Gastroesophageal sphincter (tissue), 4 donors: ENCODE measurements at regions not wholly inside any gene's neighbourhood (a gene's known extent, or its start where the extent isn't known, plus 50 kb on each side); places are given as distances from the start of the nearest gene placed in this dataset.

ENCODE experiments used
- ATAC-seq: fragments of 150-250 bp; one replicate; pipeline ENCODE4 v1.9.1; 2016; ENCODE audit warnings: mild to moderate bottlenecking, moderate library complexity
- H3K27ac ChIP-seq, 4 donors: fragments of 200-600 bp; sonication (generic) in 3 of 4; 1 replicate in 3 of 4; 2 replicates in 1 of 4; pipeline ENCODE4 v1.5.1; 2016 to 2019
- H3K27me3 ChIP-seq: fragments of 200-600 bp; sonication (generic); one replicate; pipeline ENCODE4 v1.5.1; 2019
- H3K36me3 ChIP-seq, 2 donors: fragments of 200-600 bp; sonication (generic); one replicate each; pipeline ENCODE4 v1.5.1; 2019; ENCODE audit warnings: control low read depth in 1 of 2
- H3K4me1 ChIP-seq, 3 donors: fragments of 200-600 bp; sonication (generic); 1 replicate in 2 of 3; 2 replicates in 1 of 3; pipeline ENCODE4 v1.5.1; 2016 to 2019; ENCODE audit warnings: control low read depth in 2 of 3
- H3K4me3 ChIP-seq, 2 donors: fragments of 200-600 bp; sonication (generic); one replicate each; pipeline ENCODE4 v1.5.1; 2019; ENCODE audit warnings: mild to moderate bottlenecking in 1 of 2, moderate library complexity in 1 of 2
- H3K9me3 ChIP-seq, 3 donors: fragments of 200-600 bp; sonication (generic); one replicate each; pipeline ENCODE4 v1.5.1; 2017 to 2019; ENCODE audit warnings: control low read depth in 2 of 3
- EP300 ChIP-seq: sonication (generic); formaldehyde crosslinking; IDR thresholded peaks from one replicate; pipeline ENCODE4 v1.6.1; 2017; ENCODE audit warnings: antibody characterized with exemption, mild to moderate bottlenecking
- POLR2A ChIP-seq, 2 donors: fragments of 450-650 bp; IDR thresholded peaks; one replicate each; pipeline ENCODE4 v1.6.1; 2017; ENCODE audit warnings: antibody characterized with exemption in 2 of 2, mild to moderate bottlenecking in 2 of 2, moderate library complexity in 1 of 2
- POLR2AphosphoS5 ChIP-seq: sonication (generic); formaldehyde crosslinking; IDR thresholded peaks from one replicate; pipeline ENCODE4 v1.6.1; 2017; ENCODE audit warnings: antibody characterized with exemption
- WGBS, 2 donors: methylation state at CpG; one replicate each; pipeline ENCODE4 v1.1.5; 2018; ENCODE audit warnings: low coverage in 1 of 2; 5-methylcytosine and 5-hydroxymethylcytosine counted together
- TF ChIP-seq, protein P1 (sequence below), 4 experiments: fragments of 200-600 bp in 2 of 4; fragments of 450-650 bp in 2 of 4; sonication (generic) in 1 of 4; IDR thresholded peaks; one replicate each; pipeline ENCODE4 v1.5.1; 2017 to 2019; ENCODE audit warnings: antibody characterized with exemption in 4 of 4, mild to moderate bottlenecking in 2 of 4, moderate library complexity in 2 of 4

DNA sequence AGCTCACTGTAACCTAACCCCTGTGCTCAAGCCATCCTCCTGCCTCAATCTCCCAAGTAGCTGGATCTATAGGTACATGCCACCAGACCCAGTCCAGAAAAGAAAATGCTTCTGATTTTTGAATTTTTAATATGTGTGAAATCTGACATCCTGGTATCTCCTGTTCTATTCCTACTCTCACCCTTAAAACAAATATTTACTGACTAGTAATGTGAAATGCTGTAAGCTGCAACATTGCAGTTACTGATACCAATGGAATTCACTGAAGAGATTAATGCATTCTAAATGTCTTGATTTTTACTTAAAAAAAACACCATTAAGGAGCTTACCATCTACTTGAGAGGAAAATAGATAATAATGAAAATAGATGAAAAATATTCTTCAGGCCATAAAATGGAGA lies 162.7 kb upstream of the TSLP start:
- TF ChIP-seq, protein P1, sequence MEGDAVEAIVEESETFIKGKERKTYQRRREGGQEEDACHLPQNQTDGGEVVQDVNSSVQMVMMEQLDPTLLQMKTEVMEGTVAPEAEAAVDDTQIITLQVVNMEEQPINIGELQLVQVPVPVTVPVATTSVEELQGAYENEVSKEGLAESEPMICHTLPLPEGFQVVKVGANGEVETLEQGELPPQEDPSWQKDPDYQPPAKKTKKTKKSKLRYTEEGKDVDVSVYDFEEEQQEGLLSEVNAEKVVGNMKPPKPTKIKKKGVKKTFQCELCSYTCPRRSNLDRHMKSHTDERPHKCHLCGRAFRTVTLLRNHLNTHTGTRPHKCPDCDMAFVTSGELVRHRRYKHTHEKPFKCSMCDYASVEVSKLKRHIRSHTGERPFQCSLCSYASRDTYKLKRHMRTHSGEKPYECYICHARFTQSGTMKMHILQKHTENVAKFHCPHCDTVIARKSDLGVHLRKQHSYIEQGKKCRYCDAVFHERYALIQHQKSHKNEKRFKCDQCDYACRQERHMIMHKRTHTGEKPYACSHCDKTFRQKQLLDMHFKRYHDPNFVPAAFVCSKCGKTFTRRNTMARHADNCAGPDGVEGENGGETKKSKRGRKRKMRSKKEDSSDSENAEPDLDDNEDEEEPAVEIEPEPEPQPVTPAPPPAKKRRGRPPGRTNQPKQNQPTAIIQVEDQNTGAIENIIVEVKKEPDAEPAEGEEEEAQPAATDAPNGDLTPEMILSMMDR (IDR thresholded peaks at IDR 0.05) = no peak
- TF ChIP-seq POLR2A (IDR thresholded peaks at IDR 0.05) (no peak), EP300 (no peak), POLR2AphosphoS5 (no peak)
- H3K27me3 ChIP-seq = no peaks in the 10 kb centered on the region
- peaks cover 0 to 18% (median 4%) of the 10 kb centered on the region in 3 donors for H3K4me1 ChIP-seq
- H3K9me3 ChIP-seq = no peaks in the 10 kb centered on the region
- ATAC-seq = no peak
- no peaks in the 10 kb centered on the region for H3K36me3 ChIP-seq
- H3K4me3 ChIP-seq = no peak overlapping the region
- H3K27ac ChIP-seq = no peak overlapping the region

DNA sequence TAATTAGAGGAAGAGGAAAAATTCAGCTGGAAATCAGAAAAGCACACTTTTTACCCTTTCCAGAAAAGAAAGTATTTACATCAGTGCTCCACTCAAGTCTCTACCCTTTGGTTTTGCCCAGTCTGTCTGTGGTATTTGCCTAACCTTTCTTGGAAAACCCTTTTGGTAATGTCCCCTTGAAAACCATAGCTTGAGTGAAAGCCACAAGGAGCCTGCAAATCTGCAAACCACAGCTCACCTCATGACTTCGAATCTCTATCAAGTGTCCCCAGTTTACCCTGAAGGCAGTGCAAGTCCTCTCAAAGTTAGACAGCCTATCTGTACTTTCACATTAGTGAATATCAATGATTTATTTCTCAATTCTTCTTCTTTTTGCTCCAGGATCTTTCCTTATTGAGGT lies 162.1 kb upstream of the TSLP start:
- Histone ChIP-seq H3K27ac (no peak overlapping the region), H3K9me3 (no peaks in the 10 kb centered on the region), H3K36me3 (no peaks in the 10 kb centered on the region), H3K4me1 (peaks cover 0 to 18% (median 4%) of the 10 kb centered on the region in 3 donors), H3K27me3 (no peaks in the 10 kb centered on the region), H3K4me3 (no peak overlapping the region)
- 72 to 80% methylated on average over 1 of the region's 1 CpG for WGBS, 2 donors
- TF ChIP-seq POLR2AphosphoS5 (no peak), POLR2A (IDR thresholded peaks at IDR 0.05) (no peak), EP300 (no peak)
- TF ChIP-seq, protein P1 (IDR thresholded peaks at IDR 0.05) = no peak
- no peak for ATAC-seq

DNA sequence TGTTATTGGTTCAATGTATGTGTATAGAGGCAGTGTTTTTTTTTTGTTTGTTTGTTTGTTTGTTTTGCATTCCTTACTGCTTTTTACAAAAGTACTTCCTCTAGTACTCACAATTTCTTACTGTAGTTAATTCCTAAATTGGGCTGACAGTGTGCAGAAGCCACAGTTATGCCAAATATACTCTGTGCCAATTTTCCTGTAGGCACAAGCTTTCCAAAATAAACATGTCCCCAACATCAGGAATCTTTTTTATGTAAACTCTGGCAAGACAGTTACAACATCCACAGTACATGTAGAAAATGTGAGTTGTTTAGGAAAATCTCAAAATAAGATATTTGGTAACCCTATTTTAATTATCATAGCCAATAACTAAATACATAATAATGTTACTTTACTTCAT lies 161.6 kb upstream of the TSLP start:
- Histone ChIP-seq H3K4me1 (peaks cover 0 to 18% (median 4%) of the 10 kb centered on the region in 3 donors), H3K27me3 (no peaks in the 10 kb centered on the region), H3K4me3 (no peak overlapping the region), H3K36me3 (no peaks in the 10 kb centered on the region), H3K27ac (no peak overlapping the region), H3K9me3 (no peaks in the 10 kb centered on the region)
- no peak for ATAC-seq
- TF ChIP-seq, protein P1 (IDR thresholded peaks at IDR 0.05) = no peak
- peak; percentile 80 for TF ChIP-seq POLR2AphosphoS5

DNA sequence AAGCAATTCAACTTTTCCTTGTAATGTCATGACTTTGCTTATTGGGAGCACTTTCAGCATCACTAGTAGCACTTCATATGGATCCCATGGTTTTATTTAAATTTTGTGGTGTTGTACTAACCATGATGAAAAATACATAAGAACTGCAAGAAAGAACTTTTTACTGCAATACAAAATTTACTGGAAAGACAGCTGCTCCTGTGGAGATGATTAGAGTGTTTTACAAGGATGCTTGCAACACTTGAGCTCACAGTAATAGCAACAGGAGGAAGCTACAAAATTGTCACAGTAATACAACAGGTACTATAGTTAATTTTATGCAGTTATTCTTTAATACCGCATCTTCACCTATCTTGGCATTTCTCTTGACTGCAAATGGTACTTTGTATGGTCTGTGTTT lies 158.3 kb upstream of the TSLP start:
- Histone ChIP-seq H3K4me3 (no peak overlapping the region), H3K9me3 (no peaks in the 10 kb centered on the region), H3K27ac (no peak overlapping the region), H3K4me1 (peaks cover 6 to 45% (median 16%) of the 10 kb centered on the region in 3 donors), H3K36me3 (no peaks in the 10 kb centered on the region), H3K27me3 (no peaks in the 10 kb centered on the region)
- WGBS, 2 donors = 91 to 92% methylated on average over 1 of the region's 1 CpG
- no peak for ATAC-seq
- no peak for TF ChIP-seq POLR2A (IDR thresholded peaks at IDR 0.05)
- TF ChIP-seq, protein P1 (IDR thresholded peaks at IDR 0.05) = no peak
- TF ChIP-seq EP300 = no peak
- no peak for TF ChIP-seq POLR2AphosphoS5

DNA sequence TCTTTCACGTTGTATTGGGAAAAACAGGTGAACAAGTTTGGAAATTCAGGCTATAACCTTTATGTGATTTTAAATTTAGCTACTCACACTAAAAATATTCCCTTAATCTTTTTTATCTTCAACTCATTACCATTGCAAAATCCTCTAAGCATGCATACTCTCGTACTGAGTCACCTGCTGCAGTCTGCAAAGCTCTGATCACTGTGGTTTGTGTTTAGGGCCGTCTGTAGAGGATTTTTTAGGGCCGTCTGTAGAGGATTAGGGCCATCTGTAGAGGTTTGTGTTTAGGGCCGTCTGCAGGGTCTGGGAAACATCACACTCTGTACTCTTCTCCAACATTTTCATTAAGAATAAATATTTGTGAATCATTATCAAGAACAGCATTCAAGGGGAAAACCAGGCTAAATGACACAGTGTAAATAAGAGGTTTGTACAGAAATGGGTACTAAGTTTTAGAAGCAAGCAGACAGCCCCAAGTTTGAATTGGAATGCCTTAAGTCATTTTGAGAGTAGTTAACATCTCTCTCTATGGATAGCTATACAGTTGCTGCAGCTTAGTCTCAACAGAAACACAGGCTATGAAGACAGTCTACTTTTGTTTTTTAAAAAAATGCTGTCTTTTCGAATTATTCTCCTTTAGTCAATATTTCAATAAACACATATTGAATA lies 155.0 kb upstream of the TSLP start:
- H3K4me3 ChIP-seq = no peak overlapping the region
- H3K36me3 ChIP-seq = no peaks in the 10 kb centered on the region
- peak overlapping the region; percentile 7 to 54 (median 19) for H3K27ac ChIP-seq
- ATAC-seq = peak; percentile 73
- H3K27me3 ChIP-seq = no peaks in the 10 kb centered on the region
- H3K9me3 ChIP-seq = no peaks in the 10 kb centered on the region
- peaks cover 6 to 27% (median 12%) of the 10 kb centered on the region in 3 donors for H3K4me1 ChIP-seq
- TF ChIP-seq POLR2AphosphoS5 (peak; percentile 73), POLR2A (IDR thresholded peaks at IDR 0.05) (no peak)
- WGBS, 2 donors = 6 to 21% methylated on average over 3 to 6 of the region's 6 CpGs
